GOT3 (cell line): ENCODE measurements at regions not wholly inside any gene's neighbourhood (a gene's known extent, or its start where the extent isn't known, plus 50 kb on each side); places are given as distances from the start of the nearest gene placed in this dataset.
"Not testable (repeated sequence)": the region's sequence is repeated elsewhere in the genome, so short reads cannot be mapped to it uniquely, and the experiment has no call there.

Experiments used
- DNase-seq: peaks from one replicate; lab custom pipeline; 2025; ENCODE audit warnings: mixed read lengths; lab: John Stamatoyannopoulos, UW

- no peak for DNase-seq
Measured at GRCh38 chr2:105691947-105692390, 52.7 kb upstream of the NCK2 start.

- DNase-seq = no peak
Measured at GRCh38 chr2:105690566-105690965, 54.1 kb upstream of the NCK2 start.

GRCh38 chr2:105689484-105689883, 55.2 kb upstream of the NCK2 start:
- no peak for DNase-seq

- DNase-seq = no peak
Measured at GRCh38 chr2:105688946-105689345, 55.8 kb upstream of the NCK2 start.

GRCh38 chr2:105686588-105686987, 58.1 kb upstream of the NCK2 start:
- DNase-seq = no peak

GRCh38 chr2:105683011-105683492, 61.7 kb upstream of the NCK2 start:
- no peak for DNase-seq

- no peak for DNase-seq
Measured at GRCh38 chr2:105682401-105682800, 62.3 kb upstream of the NCK2 start.

GRCh38 chr2:105681927-105682326, 62.8 kb upstream of the NCK2 start:
- DNase-seq = no peak

GRCh38 chr2:105680357-105680756, 64.4 kb upstream of the NCK2 start:
- DNase-seq = no peak

GRCh38 chr2:105678346-105678745, 66.4 kb upstream of the NCK2 start:
- DNase-seq = no peak

- DNase-seq = no peak
Measured at GRCh38 chr2:105677901-105678300, 66.8 kb upstream of the NCK2 start.

- DNase-seq = no peak
Measured at GRCh38 chr2:105675841-105676240, 68.9 kb upstream of the NCK2 start.

GRCh38 chr2:105674859-105675541, 69.7 kb upstream of the NCK2 start:
- DNase-seq = no peak

GRCh38 chr2:105674401-105674800, 70.3 kb upstream of the NCK2 start:
- no peak for DNase-seq

GRCh38 chr2:105671156-105671555, 73.6 kb upstream of the NCK2 start:
- no peak for DNase-seq

- no peak for DNase-seq
Measured at GRCh38 chr2:105669384-105669891, 75.3 kb upstream of the NCK2 start.

- no peak for DNase-seq
Measured at GRCh38 chr2:105665480-105665879, 79.2 kb upstream of the NCK2 start.

- DNase-seq = no peak
Measured at GRCh38 chr2:105660489-105660888, 84.2 kb upstream of the NCK2 start.

- DNase-seq = not testable (repeated sequence)
Measured at GRCh38 chr2:105655723-105656606, 88.7 kb upstream of the NCK2 start.

- no peak for DNase-seq
Measured at GRCh38 chr2:105655244-105655643, 89.5 kb upstream of the NCK2 start.

GRCh38 chr2:105654474-105655004, 90.2 kb upstream of the NCK2 start:
- DNase-seq = no peak

- no peak for DNase-seq
Measured at GRCh38 chr2:105653302-105653701, 91.4 kb upstream of the NCK2 start.
